NCI-H748 (cell line): ENCODE measurements at regions not wholly inside any gene's neighbourhood (a gene's known extent, or its start where the extent isn't known, plus 50 kb on each side); places are given as distances from the start of the nearest gene placed in this dataset.
"Not testable (repeated sequence)": the region's sequence is repeated elsewhere in the genome, so short reads cannot be mapped to it uniquely, and the experiment has no call there.

Experiments used
- DNase-seq: peaks from one replicate; lab custom pipeline; 2025; ENCODE audit not compliant: unreplicated experiment; lab: John Stamatoyannopoulos, UW

GRCh38 chr5:81830596-81830995, 79.7 kb upstream of the SSBP2 start:
- no peak for DNase-seq

GRCh38 chr5:81829242-81829641, 78.3 kb upstream of the SSBP2 start:
- DNase-seq = no peak

- DNase-seq = no peak
Observed at GRCh38 chr5:81827500-81827899, 76.6 kb upstream of the SSBP2 start.

GRCh38 chr5:81826128-81826527, 75.2 kb upstream of the SSBP2 start:
- no peak for DNase-seq

- DNase-seq = peak; percentile 57
Observed at GRCh38 chr5:81825237-81825636, 74.3 kb upstream of the SSBP2 start.

GRCh38 chr5:81823736-81824135, 72.8 kb upstream of the SSBP2 start:
- DNase-seq = not testable (repeated sequence)

GRCh38 chr5:81820863-81821262, 70.0 kb upstream of the SSBP2 start:
- DNase-seq = no peak

- DNase-seq = no peak
Observed at GRCh38 chr5:81820318-81820636, 69.4 kb upstream of the SSBP2 start.

- DNase-seq = peak; percentile 47
Observed at GRCh38 chr5:81819556-81820317, 68.8 kb upstream of the SSBP2 start.

GRCh38 chr5:81817980-81818379, 67.1 kb upstream of the SSBP2 start:
- no peak for DNase-seq

GRCh38 chr5:81817086-81817485, 66.2 kb upstream of the SSBP2 start:
- no peak for DNase-seq

- no peak for DNase-seq
Observed at GRCh38 chr5:81815321-81815720, 64.4 kb upstream of the SSBP2 start.

- DNase-seq = no peak
Observed at GRCh38 chr5:81808106-81808505, 57.2 kb upstream of the SSBP2 start.

- DNase-seq = peak; percentile 34
Observed at GRCh38 chr5:81805086-81805485, 54.2 kb upstream of the SSBP2 start.

- no peak for DNase-seq
Observed at GRCh38 chr5:81803812-81804211, 52.9 kb upstream of the SSBP2 start.

GRCh38 chr5:81802625-81803024, 51.7 kb upstream of the SSBP2 start:
- no peak for DNase-seq

- no peak for DNase-seq
Observed at GRCh38 chr5:81802020-81802419, 51.1 kb upstream of the SSBP2 start.

- no peak for DNase-seq
Observed at GRCh38 chr5:81800797-81801196, 49.9 kb upstream of the SSBP2 start.
